IPS DF 4.7 (cell line): ENCODE measurements at regions not wholly inside any gene's neighbourhood (a gene's known extent, or its start where the extent isn't known, plus 50 kb on each side); places are given as distances from the start of the nearest gene placed in this dataset.
"Not testable (repeated sequence)": the region's sequence is repeated elsewhere in the genome, so short reads cannot be mapped to it uniquely, and the experiment has no call there.

Experiments used
- DNase-seq: peaks from one replicate; pipeline ENCODE4 v3.0.0-alpha.2; 2013; ENCODE audit warnings: low spot score; ENCODE audit errors: extremely low read depth

DNA sequence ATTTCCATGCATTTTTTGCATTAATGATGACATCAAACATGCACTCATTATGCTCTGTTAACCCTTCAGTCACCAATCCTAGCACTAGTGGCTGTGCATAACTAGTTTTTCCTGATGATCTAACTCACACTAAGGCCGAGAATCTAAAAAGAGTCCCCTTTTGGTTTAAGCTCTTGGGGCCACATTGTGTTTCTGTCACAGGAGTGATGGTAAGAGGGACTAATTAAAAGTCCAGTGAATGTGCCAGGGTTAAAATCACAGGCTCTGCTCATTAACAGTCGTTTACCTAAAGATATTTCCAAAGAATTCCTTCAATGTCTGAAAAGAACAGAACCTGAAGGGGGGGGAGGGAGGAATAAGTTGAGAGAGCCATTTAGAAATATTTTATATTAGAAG lies 359.0 kb upstream of the ANKRD30A start:
- no peak for DNase-seq

DNA sequence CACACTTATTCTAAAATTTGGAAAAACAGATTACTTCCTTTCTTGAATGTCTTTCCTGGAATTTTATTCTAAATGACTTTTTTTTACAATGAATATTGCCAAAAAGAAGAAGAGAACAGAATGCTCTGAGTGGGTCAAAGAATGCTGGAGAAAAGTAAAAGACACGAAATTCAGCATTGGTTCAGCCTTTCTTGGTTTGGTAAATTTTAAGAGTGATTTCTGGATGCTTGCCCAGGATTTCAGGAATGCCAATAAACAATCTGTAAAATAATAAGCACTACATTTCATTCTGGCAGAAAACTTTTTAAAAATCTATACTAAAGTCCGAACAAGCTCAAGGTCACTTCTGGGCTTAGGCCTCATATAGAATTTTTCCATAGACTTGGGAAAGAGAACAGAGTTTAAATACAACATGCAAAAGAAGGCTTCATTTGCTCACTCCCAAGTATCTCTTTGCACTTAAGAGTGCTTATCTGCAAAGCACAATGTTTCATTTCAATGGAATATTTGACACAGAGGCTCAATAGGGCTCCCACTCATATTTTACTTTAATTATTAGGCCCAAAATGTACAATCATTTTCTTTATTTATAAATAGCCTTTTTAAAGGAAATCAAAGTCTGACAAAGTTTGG lies 359.5 kb upstream of the ANKRD30A start:
- DNase-seq = no peak

DNA sequence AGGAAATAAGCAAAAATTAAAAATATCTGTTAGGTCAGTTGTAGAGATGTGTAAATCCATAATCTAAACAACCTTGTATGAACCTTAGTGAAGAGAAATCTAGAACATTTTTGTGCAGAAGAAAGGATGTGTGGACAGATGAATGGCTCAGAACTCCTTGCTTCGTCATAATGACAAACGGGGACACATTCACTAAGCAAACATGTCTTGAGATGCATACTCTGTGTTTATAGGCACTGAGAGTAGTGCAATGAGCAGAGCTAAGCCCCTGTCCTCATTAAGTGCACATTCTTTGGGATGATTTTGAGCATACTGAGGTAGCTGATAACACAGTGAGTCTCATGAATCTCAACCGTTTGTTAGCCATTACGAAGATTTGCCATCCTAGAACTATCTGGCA lies 360.6 kb upstream of the ANKRD30A start:
- DNase-seq = no peak

DNA sequence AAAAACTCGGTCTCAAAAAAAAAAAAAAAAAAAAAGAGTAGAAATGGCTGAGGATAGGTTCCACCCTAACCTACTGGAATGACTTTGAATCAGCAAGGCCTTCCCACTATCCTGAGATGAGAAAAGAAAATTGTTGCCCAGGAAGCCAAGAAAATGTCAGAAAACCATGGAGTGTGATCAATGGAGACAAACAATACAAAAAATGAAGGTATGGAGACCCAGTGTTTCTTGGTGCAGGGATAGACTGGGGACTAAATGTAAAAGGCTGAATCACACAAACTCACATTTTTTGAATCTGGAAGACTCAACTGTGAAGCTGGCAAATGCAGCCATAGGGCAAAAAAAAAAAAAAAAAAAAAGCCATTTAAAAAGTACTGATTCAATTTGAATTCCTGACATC lies 364.3 kb upstream of the ANKRD30A start:
- no peak for DNase-seq

DNA sequence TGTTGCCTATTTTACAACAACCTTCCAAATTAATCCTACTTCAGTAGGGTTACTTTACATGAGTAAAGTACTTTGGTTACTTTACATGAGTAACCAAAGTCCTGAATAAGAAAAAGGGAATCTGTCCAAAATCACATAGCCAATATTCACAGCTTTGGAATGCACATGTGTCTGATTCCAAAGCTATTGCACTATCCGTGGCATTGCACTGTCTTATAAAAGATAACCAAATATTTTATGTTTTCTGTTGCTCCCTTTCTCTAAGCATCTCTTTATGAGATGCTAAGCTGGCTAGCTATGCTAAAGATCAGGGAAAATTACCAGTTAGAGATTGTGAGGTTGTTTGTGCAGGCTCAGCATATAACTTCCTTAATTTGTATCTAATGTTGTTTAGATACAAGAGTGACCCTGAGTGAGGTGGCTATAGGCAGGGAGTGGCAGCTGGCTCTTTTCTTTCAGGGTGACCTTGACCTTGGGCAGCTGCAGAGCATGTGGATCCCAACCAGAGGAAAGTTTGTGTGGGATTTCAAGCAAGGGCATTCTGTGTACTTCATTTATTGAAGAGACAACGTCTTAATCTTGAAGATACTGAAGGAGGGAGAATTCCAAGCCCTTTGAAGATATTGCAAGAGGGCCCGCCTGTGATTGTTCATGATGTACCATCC lies 366.1 kb upstream of the ANKRD30A start:
- DNase-seq = no peak

DNA sequence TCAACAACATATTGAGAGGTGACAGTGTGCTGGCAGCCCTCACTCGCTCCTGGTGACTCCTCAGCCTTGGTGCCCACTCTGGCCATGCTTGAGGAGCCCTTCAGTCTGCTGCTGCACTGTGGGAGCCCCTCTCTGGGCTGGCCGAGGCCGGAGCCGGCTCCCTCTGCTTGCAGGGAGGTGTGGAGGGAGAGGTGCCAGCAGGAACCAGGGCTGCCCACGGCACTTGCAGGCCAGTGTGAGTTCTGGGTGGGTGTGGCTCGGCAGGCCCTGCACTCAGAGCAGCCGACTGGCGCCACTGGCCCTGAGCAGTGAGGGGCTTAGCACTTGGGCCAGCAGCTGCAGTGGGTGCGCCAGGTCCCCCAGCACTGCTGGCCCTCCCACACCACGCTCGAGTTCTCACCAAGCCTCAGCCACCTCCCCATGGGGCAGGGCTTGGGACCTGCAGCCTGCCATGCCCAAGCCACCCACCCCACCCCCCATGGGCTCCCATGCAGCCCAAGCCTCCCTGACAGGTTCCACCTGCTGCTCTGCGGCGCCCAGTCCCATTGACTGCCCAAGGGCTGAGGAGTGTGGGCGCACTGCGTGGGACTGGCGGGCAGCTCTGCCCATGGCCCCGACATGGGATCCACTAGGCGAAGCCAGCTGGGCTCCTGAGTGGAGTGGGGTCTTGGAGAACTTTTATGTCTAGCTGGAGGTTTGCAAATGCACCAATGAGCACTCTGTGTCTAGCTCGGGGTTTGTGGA lies 377.1 kb upstream of the ANKRD30A start:
- no peak for DNase-seq

DNA sequence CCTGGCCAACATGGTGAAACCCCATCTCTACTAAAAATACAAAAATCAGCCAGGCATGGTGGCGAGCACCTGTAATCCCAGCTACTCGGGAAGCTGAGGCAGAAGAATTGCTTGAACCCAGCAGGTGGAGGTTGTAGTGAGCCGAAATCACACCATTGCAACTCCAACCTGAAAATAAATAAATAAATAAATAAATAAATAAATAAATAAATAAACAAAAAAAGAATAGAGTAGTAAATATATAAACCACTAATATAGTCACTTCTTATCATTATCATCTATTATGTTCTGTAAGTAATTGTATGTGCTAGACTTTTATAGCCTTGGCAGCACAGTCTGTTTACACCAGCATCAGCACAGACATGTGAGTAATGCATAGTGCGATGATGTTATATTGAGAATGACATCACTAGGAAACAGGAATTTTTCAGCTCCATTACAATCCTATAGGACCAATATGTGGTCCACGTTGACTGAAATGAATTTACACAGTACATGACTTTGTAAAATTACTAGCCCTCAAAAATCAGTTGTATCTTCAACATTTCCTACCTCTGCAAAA lies 385.4 kb upstream of the ANKRD30A start:
- no peak for DNase-seq

DNA sequence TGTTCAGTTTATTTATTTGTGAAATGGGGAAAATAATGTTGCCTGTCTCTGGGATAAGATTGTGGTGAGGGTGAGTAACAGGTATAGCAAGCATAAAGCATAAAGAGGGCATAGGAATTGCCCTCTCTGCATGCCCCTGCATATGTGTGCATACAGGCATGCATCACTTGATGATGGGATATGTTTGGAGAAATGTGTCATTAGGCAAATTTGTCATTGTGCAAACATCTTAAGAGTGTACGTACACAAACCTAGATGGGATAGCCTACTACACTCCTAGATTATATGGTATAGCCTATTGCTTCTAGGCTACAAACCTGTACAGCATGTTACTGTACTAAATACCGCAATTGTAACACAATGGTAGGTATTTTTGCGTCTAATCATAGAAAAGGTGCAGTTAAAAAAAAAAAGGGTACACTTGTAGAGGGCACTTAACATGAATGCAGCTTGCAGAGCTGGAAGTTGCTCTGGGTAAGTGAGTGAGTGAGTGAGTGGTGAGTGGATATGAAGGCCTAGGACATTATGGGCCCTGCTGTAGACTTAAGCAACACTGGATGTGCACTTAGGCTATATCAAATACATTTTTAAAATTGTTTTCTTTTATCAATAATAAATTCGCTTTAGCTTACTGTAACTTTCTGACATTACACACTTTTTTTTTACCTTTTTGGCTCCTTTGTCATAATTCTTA lies 386.5 kb upstream of the ANKRD30A start:
- no peak for DNase-seq

DNA sequence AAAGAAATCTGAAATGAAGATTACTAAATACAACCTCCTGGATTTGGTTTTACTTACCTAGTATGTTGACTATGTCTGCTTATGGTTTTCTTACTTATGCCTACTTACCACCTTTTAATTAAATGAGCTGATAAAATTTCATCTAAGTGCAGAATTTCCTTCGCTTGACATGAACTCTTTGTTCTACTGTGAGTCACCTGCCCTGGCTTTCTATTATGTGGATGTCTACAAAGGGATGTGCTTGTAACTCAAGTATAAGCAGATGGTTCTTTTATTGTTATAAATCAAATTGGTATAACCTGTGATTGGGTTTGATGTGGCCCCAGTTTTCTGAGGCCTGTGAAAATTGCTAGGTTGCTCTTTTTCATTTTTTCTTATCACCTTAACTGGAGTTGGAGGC lies 389.1 kb upstream of the ANKRD30A start:
- no peak for DNase-seq

DNA sequence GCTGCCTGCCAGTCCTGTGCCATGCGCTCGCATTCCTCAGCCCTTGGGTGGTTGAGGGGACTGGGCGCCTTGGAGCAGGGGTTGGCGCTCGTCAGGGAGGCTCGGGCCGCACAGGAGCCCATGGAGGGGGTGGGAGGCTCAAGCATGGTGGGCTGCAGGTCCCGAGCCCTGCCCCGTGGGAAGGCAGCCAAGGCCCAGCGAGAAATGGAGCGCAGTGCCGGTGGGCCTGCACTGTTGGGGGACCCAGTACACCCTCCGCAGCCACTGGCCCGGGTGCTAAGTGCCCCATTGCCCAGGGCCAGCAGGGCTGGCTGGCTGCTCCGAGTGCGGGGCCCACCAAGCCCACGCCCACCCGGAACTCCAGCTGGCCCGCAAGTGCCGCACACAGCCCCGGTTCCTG lies 390.8 kb upstream of the ANKRD30A start:
- DNase-seq = not testable (repeated sequence)

DNA sequence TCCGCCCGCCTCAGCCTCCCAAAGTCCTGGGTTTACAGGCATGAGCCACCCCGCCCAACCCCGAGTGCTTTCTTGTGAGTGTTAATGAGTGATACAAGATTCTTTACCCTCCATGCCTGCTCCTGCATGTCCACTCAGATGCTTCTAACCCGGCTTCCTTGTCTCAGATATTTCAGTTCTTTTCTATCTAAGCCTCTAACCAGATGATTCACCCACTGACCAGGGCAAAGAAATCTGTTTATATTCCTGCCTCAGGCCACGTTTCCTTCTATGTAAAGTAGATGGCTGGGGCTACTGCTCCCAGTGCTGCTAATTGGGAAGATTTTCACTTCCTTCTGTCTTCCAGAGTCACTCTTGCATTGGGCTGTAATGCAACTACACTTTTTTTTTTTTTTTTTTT lies 395.1 kb upstream of the ANKRD30A start:
- DNase-seq = no peak

DNA sequence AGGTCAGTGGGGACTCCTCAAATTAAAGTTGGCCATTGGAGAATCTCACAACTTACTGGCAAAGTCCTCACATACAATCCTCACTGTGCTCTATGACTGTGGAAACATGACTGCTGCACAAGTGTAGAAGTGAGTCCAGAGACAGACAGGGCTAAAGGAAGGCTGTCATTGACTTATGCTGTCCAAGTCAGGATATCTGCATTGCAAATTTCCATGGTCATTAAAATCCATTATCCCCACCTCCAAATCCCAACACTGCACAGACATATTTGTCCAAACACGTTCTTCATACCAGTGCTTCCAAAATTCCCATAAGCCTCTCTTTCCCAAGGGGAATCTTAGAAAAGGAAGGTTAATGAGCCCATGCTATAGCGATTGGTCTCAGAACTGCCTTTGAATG lies 396.8 kb upstream of the ANKRD30A start:
- no peak for DNase-seq

DNA sequence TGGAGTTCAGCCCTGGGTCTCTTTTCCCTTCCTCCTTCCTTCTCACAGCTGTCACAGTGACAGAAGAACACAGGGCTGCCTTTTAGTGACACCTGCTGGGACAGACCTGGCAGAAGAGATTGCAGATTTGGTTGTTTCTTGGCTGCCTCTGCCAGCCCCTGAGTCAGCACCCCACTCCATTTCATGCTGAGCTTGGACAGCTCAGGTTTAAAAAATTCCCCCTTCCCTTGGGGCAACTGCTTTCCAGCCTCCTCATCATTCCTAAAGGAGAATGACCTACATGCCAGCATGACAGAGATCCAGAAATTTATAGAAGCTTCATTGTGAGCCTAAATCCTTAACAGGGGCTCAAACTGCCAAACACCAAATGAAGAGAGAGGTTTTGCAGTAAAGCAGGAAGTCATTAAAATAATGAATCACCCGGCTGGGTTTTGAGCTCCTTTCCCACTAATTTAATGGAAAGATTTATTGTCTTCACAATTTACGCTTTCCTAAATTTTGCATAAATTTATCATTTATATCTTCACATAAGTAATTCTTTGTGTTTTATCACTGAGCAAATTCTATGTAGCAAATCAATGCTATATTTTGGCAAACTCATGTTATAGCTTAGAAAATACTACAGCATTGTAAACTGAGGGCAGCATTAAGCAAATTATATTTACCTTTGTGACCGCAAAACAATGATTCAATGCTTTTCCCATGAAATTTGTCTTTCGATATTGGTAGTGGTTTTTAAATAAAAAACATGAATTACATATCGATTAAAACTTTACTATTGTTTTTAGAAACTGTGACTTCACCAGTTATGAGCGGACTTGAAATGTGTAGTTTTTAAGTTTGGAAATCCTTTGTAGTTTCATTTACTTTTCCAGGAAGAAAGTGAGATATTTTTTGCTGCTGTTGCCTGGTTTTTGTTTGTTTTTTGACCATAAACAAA lies 399.5 kb upstream of the ANKRD30A start:
- DNase-seq = peak; percentile 68

DNA sequence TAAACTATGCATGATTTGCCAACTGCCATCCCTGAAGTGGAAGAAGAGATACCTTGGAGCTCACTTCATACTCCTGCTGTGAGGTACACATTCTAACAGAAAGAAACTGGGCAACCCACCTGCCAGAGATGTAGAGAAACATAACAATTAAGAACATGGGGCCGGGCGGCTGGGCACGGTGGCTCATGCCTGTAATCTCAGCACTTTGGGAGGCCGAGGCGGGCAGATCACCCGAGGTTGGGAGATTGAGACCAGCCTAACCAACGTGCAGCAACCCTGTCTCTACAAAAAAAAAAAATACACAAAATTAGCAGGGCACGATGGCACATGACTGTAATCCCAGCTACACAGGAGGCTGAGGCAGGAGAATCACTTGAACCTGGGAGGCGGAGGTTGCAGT lies 402.6 kb upstream of the ANKRD30A start:
- DNase-seq = no peak

DNA sequence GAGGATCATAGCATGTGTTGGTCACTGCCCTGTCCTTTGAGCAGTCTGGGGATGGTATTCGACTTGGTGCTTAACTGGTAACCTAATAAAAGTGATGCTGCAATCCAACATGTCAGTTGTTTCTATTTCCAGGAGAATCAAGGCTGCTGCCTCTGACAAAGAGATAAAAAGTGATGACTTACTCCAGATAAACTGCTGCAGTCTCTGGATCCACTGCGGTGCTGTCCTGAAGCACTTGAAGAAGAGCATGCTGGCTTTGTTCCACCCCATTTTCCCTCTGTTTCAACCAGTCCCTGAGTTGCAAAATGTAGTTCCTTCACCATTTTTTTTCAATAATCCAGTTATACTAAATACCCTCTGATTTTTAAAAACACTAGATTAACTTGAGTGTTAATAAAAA lies 403.5 kb upstream of the ANKRD30A start:
- DNase-seq = no peak

DNA sequence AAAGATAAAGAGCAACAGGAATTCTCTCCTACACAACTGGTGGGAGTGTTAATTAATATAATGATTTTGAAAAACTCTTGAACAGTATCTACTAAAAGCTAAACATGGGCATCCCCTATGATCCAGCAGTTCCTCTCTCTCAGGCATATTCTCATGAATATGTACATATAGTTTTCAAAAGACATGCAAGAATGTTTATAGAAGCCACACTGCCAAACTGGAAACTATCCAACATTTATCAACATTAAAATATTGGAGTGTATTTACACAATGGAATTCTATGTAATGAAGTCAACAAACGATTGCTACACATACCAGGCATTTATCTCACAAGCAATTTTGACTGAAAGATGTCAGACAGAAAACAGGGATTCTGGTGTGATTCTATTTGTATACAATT lies 404.5 kb upstream of the ANKRD30A start:
- DNase-seq = no peak

DNA sequence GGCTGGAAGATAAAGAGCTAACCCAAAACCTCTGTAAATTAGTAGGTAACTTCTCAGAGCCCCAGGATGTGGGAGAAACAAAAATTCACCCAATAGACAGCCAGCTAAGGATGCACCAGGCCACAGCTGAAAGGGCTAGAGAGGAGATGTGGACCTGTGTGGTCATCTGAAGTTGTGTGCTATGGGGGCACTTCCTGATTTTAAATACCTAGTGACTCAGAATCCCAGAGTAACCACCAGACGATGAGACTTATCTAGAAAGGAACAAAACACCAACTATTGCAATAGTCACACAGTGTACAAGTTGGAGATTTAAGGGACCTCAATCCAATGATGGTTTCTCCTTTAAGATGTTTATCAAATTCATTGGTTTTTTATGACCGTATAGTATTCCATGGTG lies 408.3 kb upstream of the ANKRD30A start:
- no peak for DNase-seq

DNA sequence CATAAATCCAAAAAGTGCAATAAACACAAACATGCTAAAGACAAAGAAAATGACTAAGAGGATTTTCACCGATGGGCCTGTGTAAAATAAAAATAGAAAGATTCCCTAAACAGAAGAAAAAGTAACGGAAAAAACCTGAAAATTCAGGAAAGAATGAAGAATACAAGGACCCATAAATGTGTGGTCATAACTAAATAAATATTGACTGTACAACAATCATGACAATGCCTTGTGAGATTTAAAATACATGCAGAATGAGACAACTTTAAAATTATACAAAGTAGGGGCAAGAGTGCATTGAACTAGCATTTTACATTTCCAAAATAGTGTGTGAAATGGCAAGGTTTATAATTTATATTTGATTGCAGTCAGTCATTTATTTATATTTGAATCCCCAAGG lies 409.1 kb upstream of the ANKRD30A start:
- DNase-seq = no peak

DNA sequence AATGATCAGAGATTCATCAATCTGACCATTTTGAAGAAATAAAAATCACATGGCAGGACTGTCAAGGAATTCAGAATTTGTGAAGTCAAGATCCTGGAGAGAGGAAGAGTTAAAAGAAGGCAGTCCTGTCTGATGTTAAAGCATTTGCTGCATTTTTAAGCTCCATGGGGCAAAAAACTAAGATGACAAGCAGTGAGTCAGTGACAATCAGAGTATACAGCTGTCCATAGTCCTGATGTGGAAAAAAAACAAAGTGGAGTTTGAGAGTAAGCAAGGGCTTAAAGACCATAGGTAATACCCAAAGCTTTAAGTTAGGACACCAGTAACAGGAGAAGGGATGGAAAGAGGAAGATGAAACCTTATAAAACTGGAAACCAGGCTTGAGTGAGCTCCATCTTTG lies 412.7 kb upstream of the ANKRD30A start:
- no peak for DNase-seq

DNA sequence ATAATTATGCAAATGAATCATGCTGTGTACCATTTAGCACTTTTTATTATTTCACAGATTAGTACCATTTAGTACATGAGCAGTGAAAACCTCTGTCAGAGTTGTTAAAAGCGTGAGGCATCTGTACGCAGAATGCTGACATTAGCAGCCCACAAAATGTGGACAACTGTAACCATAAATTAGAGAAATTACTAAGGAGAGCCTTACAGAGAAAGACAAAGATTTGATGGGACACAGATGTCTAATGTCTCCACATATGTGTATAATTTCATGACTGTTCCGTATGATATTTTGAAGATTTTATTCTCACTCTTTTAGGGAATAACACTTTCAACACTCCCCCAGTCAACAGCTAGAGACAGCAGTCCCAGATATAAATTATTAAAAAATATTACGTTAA lies 414.0 kb upstream of the ANKRD30A start:
- DNase-seq = no peak

DNA sequence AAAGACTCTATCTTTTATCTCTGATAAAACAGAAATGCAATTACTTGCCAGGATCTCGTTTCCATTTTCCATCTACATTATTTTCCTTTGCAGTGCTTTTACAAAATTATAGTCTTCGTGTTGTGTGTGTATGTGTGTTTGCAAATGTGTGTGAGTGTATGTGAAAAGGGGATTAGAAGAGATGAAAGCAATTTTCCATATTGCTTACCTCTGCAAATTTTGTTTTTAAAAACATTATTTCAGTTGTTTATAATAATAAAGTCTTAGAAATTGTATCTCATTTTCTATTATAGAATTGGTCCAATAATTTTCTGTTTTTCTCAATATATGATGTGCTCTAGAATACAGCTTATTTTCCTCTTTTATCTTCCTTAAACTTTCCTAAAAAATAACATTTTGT lies 421.3 kb upstream of the ANKRD30A start:
- no peak for DNase-seq
